RKO (cell line): ENCODE measurements at regions not wholly inside any gene's neighbourhood (a gene's known extent, or its start where the extent isn't known, plus 50 kb on each side); places are given as distances from the start of the nearest gene placed in this dataset.
"Not testable (repeated sequence)": the region's sequence is repeated elsewhere in the genome, so short reads cannot be mapped to it uniquely, and the experiment has no call there.

Experiments
- DNase-seq: peaks from one replicate; pipeline ENCODE4 v3.0.0-alpha.2; 2016; ENCODE audit warnings: low spot score

DNA sequence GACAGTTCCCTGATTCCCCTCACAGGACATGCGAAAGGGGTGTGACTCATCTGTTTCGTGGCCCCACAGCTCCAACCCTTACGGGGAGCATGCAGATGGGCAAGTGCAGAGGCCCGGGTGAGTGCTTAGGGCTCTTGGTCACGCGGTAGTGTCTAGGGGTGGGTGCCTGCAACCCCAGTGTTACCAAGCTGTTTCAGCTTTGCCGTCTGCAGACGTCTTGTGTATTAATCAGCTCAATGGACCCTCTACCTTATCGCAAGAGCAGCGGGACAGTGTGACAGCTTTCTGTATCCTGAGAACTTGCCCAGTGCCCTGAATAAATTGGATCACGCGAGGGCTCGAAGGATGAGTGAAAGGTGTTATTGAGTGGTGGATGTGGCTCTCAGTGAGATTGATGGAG, 816.4 kb upstream of the ANO3 start:
- DNase-seq: no peak

DNA sequence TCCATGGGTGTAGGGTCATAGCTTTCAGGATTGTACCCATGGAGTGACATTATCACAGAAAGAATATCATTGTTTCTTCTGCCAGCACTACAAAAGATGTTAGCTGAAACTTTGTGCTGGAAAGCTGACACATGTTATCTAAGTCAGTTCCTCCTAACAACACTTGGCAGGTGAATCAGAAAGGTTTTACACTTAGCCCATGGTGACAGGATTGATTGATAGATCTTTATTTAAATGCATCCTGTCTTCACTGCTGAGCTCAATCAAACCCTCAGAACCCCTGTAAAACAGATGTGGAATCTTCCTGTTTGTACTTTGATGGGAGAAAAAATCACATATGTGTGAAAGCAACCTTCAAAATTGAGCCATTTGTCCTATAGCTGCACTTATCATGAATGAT, 811.5 kb upstream of the ANO3 start:
- DNase-seq: no peak

DNA sequence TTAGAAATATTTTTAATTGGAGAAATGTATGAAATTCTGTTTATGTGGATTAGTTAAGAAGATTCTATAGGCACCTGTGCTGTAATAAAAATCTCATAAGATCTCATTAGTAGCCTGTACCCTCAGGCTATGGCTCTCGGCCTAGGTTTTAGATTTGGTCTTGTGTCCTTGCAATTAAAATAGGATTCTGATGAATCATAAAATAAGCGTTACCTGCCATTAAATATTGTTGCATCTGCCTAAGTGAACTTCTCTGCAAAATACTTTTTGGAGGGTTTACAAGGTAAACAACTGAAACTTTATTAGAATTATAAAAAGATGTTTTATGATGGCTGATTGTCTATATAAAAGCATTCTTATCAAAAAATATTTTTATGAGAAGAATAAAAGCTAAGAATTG, 804.1 kb upstream of the ANO3 start:
- no peak for DNase-seq

DNA sequence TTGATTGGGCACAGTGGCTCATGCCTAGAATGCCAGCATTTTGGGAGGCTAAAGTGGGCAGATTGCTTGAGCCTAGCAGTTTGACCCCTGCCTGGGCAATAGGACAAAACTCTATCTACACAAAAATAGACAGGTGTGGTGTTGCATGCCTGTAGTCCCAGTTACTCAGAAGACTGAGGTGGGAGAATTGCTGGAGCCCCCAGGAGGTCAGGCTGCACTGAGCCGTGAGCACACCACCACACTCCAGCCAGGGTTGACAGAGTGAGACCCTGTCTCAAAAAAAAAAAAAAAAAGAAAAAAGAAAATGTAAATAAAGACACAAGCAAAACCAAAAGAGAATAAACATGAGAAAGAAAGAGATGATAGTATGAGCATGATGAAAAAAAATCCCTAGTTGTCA, 802.4 kb upstream of the ANO3 start:
- no peak for DNase-seq

DNA sequence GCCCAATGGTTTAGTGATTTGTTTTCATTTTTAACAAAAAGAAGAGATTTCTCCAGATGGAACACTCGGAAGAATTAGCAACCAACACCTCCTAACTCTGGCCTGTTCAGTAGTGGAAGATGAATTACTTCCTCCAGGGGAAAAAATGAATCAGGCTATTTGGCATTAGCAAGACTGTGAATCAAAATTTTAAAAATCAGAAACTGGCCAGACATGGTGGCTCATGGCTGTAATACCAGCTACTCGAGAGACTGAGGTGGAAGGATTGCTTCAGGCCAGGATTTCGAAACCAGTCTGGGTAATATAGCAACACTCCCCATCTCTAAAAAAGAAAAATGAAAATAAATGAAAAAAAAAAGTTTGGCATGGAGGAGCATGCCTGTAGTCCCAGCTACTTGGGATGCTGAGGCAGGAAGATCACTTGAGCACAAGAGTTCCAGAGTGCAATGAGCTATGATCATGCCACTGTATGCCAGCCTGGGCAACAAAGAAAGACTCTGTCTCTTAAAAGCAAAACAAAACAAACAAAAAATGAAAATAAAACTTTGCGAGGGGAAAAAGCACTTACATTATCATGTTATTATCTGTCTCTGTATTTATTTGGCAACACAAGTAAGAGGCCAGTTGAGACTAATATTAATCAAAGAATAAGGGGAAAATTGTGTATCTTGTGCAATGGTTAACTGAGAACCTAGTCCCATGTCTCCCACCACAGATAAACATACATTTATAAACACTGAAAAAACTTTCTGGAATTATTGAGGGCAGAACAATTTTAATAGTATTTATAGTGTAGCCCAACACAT, 796.3 kb upstream of the ANO3 start:
- no peak for DNase-seq

DNA sequence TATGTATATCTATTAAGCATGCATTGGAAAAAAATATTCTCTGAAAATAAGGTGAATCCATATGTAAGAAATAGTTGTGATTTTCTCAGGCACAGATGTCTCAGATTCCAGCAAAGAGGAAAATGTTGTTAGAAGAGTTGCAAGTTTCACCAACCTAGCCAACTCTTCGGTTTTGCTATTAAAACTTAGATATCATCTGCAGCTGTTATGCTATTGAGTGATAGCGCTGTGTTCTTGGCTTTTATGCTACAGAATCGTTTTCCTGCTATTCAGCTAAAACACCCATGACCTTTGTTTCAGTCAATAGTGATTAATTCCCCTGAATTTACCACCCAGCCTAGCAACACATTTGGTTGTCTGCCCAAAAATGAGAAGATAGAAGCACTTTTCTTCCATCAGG, 795.6 kb upstream of the ANO3 start:
- DNase-seq: no peak

DNA sequence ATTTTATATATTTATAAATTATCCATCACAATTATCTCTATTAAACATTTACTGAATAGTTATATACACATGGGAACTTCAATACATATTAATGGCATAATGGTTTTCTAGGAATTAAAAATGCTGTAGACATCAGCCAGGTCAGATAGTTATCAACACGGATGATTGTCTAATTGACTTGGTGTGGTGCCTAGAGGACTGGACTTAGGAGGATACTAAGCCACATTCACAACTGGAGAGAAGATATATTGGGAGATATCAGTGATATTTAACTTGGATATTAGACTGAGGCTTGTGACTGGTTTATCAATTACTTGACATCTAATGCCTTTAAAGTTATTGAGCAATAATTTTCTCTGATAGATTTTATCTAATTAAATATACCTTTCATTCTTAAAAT, 794.5 kb upstream of the ANO3 start:
- no peak for DNase-seq

DNA sequence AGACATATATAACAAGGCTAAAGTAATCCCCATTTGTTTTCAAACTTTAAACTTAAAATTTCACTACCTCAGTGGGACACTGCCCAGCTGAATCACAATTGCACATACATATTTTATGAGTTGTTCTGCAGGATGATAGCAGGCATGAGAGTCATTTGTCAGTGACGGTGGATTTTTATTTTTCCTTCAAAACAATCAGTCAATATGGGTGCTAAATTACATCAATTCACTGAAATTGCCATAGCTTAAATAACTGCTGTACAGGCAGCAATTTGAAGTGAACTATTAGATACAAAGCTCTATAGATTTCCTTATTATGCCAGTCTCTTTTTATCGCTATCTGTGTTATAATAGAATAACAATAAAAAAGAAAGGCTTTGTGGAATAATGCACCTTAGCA, 784.6 kb upstream of the ANO3 start:
- no peak for DNase-seq

DNA sequence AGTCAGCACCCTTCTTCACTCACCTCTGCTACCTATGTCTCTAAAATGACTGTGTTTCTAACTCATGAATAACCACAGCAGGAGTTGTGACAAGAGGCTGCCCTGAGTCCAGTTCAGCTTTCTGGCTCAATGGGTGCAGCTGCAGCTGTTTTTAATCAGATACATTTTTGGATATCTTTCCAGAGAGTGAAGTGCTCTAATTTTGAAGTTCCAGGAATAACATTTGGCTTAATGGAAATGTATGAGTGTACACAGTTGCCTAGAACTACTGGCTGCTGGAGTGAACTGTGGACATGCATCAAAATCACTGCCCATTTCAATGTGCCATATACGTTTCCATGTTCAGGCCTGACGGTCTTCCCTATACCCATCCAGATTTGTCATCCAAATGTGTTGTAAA, 769.5 kb upstream of the ANO3 start:
- no peak for DNase-seq

DNA sequence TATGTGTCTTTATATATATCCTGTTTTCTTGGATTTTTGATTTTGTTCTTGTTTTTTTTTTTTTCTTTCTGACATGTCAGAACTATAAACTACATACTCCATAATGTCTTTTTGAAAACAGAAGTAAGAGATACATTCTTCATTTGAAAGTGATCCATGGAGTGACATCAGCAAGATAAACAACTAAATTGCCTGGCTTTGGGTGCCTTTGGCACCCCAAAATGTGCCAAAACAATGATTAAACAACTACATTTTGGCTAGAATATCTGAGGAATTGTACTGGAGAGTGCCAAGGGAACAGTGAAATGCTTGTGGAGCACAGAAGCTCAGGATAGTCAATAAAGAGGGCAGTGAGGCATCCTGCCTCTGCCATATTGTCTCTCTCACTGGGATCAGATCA, 766.1 kb upstream of the ANO3 start:
- no peak for DNase-seq

DNA sequence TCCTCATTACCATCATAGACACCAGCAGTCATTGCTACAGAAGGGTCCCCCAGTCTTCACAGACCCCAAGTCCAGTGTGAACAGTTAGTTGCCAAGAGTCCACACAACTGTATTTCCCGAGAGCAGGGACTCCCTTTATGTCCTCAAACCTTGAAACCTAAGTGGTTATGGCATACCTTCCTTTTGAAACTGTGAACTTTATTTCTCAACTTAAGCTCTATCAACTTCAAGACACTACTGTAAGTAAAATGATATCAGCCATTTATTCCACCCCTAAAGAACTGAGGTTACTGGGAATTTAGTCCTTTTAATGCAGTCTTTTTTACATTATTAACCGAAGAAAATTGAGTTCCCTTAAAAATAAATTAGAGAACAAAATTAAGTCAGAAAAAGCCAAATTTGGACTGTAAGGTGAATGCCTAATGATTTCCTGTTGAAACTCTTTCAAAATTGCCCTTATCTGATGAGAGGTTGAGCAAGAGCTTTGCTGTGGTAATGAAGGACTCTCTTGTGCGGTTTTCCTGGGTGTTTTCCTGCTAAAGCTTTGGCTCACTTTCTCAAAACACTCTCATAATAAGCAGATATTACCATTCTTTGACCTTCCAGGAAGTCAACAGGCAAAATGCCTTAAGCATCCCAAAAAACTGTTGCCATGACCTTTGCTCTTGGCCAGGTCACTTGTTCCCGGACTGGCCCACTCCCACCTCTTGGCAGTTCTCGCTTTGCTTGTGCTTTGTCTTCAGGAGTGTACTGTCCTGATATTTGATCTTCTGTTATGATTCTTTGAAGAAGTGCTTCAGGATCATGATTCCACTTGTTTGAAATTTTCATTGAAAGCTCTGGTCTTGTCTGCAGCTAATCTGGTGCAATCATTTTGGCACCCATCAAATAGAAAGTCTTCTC, 765.4 kb upstream of the ANO3 start:
- DNase-seq: no peak

DNA sequence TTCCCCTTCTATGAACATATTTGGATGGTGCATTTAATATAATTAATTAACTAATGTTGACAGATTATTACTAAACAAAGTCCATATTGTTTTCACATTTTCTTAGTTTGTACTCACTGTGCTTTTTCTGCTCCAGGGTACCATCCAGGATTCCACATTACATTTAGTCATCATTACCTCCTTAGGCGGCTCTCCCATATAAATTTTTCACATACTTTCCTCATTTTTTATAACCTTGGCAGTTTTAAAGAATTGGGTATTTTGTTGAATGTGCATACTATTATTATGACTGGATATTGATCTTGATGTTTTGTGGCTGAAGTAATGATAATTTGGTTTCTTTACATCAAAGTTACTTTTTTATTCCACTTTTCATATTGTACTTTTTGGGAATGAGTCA, 755.6 kb upstream of the ANO3 start:
- no peak for DNase-seq

DNA sequence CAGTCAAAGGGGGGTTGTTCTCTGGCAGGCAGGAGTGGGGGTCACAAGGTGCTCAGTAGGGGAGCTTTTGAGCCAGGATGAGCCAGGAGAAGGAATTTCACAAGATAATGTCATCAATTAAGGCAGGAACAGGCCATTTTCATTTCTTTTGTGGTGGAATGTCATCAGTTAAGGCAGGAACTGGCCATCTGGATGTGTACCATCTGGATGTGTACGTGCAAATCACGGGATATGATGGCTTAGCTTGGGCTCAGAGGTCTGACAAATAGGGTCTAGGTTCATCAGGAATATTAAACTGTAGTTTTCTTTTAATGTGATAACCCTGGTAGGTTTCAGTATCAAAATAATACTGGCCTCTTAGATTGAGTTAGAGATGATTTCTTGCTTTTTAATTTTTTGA, 752.4 kb upstream of the ANO3 start:
- DNase-seq: not testable (repeated sequence)

DNA sequence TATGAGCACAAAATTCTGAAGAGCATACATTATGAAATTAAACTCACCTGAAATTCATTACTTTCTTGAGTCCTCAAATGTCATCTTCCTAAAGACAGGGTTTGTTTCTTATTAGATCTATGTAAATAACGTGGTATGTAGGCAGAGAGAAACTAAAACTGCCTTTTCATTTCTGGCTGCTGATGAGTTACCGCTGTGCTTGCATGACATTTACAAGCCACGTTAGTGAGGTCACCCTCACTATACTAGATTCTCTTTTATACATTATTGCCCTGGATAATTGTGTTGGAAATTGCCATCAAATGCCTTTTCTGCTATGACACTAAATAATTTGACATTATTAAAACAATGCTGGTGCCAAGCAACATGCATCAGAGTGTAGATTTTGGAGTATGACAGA, 748.3 kb upstream of the ANO3 start:
- no peak for DNase-seq

DNA sequence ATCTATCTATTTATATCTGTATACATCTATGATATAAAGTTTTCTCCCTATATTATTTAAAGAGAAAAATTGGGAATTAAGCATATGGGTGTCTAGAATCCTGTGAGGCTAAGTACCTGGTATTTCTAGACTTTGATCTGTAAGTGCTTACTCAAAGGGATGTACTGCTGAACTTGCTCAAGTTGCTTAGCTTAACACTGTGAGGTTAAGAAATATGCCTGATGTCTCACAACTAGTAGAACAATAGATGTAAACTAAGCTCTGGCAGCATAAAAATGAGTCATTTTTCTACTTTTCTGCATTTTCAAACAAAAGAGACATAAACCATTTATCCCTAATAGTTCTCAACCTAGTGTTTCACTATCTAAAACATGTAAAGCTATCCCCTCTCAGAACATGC, 744.4 kb upstream of the ANO3 start:
- DNase-seq: peak; percentile 0

DNA sequence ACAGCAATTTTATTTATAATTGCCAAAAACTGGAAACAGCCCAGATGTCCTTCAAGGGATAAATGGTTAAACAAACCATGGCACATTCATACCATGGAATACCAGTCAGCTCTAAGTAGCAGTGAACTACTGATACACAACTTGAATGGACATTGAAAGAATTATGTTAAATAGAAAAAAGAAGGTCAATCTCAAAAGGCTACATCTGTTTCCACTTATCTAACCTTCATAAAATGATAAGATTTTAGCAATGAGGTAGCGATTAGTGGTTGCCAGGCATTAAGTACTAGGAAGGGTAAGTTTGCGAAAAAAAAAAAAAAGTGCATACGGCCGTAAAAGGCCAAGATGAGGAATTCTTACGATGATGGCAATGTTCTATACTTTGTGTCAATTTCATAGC, 738.7 kb upstream of the ANO3 start:
- DNase-seq: no peak

DNA sequence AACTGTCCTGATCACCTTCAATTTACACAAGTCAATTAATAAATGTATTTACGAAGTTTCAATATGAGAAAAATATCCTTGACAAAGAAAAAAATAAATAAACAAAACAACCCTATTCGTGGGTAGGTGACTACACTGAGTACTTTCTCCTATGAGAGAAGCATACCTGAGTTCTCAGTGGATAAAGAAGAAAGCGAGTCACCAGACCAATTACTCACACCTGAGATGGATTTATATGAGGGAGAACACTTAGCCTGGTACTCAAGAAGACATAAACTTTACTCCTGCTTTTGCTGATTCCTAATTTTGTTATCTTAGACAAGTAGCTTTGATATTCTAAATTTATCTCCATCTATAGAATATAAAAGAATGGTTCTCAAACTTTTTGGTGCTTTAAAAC, 735.2 kb upstream of the ANO3 start:
- DNase-seq: no peak

DNA sequence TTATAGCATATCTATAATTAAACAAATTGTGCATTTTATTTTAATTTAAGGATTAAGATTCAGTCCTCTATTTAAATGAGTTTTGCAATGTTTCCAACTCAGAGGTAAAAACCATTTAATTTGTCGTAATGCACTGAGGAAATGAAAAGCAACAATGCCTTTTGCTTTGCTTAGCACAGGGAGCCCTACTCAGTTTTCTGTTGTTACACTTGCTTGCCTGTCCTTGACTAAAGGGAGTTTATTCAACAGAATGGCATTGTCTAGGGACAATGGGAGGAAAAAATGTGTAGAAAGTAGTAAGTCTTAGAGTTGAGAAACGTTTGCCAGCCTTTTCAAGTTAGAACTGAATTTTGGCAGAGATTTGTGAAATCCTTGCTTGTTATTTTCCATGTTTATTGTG, 734.2 kb upstream of the ANO3 start:
- no peak for DNase-seq

DNA sequence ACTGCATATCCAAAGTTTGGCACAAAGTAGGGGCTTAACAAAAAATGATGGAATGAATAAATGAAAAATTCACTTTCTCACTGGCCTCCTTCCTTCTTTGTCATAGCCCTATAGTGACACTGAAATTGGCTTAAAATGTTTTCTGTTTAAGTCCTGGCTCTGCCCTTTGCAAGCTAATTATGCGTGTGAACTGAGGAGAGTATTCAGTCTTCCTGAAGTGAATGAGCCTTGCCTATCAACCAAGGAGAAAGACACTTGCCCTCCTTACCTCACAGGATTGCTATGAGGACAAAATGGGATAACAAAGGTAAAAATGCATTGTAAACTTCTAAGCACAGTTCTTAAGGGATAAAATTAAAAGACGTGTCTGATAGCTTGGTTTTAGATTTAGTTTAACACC, 729.8 kb upstream of the ANO3 start:
- no peak for DNase-seq

DNA sequence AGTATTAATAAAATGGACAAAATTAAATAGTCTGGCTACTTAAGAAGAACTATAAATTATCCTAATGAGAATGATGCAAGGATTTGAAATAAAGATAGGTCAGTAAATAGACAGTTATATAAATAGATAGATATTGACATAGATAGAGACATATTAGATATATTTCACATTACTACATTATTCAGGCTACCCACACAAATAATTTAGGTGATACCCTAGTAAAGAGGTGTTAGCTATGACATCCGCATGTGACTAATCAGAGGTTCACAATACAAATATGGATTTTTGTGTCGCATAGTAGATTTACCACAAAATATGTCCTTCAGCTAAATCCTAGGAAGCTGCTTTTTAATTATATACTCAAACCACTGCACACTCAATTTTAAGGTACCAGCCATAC, 729.0 kb upstream of the ANO3 start:
- no peak for DNase-seq

DNA sequence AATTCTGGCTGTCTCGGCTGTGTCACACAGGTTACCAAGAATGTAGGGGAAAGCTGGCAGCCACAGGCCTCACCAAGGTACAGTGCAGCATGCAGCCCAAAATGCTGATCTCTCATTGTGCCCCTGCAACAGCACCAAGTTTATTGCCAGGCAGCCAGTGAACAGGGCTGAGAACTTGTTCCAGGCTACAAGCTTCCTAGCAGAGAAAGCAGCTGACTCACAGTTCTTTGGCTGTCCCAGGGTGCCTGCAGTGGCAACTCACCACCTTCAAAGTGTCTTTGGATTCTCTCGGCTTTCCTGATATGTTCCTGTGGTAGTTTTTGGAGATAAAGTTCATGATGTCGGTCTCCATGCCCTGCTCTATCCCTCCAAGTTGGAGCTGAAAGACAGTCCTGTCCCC, 719.1 kb upstream of the ANO3 start:
- DNase-seq: no peak

DNA sequence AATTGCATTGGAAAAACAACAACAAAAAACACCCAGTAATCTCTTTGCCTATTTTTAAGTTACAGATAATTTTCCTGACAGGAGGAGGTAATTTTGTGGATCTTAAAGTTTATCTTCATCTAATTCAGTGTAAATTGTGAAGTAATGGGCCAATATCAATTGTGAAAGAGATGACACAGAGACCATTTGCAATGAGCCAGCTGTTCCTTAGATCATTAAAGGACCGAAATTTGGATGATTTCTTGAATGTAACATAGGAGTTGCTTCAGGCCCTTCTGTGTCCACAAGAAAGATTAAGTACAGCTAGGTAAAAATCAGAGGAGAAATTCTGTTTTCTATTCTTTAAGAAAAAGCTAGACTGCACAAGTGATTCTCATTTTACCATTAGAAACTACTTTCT, 718.5 kb upstream of the ANO3 start:
- DNase-seq: no peak

DNA sequence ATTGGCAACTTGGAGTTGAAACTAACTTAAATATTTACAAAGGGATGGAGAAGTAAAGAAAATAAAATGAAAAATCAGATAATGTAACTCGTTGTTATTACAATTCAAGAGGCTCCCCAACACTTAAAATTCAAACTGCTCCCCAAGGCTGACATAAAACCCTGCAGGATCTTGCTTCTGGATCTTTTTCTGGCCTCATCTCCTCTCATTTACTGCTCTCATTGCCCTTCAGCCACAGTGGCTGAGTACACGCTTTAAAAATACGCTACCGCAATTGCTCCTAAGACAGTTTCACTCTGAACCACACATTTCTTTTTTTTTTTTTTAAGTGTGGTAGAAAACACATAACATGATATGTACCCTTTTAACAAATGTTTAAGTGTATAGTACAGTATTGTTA, 718.1 kb upstream of the ANO3 start:
- DNase-seq: no peak

DNA sequence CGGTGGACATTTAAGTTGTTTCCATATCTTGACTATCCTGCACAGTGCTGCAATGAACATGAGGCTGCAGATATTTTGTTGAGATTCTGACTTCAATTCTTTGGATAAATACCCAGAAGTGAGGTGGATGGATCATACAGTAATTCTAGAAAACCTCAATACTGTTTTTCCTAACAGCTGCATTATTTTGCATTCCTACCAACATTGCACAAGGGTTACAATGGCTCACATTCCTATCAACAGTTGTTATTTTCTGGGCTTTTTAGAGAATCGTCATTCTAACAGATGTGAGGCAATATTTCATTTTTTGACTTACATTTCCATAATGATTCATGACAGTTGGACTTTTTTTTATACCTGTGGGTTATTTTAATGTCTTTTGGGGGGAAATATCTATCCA, 716.9 kb upstream of the ANO3 start:
- DNase-seq: no peak
